HG02759 (cell line): ENCODE measurements at regions not wholly inside any gene's neighbourhood (a gene's known extent, or its start where the extent isn't known, plus 50 kb on each side); places are given as distances from the start of the nearest gene placed in this dataset.
A peak's percentile ranks its signal among the peaks of the same experiment; 100 is the strongest.

Experiments used
- ATAC-seq: cut with Tn5 transposase; IDR thresholded peaks from one replicate; pipeline ENCODE4 v1.9.1; 2021; ENCODE audit warnings: mild to moderate bottlenecking, moderate library complexity; ENCODE audit not compliant: unreplicated experiment

- no peak for ATAC-seq
These were observed 208.3 kb downstream of the GXYLT1 start for GRCh38 chr12:41936333-41936732.

DNA sequence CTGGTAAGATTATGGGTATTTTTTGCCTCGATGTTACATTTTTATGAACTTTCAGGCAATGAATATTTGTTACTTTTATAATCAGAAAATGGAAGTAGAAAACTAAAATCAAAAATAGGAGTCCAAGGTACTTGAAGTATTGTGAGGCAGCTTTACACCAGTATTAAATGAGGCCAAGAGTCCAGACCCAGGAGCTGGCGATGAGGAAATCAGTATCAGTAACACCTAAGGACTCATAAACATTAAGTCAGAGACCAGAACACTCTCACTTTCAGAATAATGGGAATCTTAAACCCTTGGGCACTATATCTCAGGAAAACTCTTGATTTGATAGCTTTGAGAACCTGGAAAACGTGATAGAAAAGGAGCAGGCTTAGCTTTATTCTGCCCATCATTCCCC, 208.8 kb downstream of the GXYLT1 start:
- no peak for ATAC-seq

DNA sequence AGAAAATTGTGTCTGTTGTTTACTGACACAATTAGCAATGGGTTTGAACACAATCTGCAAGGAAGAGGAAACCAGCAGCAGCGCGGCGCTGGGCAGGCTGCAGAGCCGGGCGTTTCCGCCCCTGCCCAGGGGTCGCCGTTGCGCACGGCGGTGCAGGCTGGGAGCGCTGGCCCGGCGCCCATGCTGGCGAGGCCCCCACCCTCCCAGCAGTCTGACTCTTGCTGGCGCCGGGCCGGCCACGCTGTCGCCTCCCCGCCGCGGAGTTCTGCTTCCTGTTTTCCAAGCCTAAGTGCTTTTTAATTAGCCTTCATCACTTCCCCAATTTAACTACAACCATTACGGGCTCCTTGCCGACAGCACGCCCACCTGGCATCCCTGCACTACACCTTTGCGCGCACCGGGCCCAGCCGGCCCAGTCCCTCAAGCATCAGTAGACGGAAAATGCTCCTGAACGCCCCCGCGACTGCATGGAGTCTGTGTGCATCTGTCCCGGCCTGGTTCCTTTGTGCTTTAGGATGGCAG, 212.1 kb downstream of the GXYLT1 start:
- peak; percentile 69 for ATAC-seq

- no peak for ATAC-seq
These were observed 213.7 kb downstream of the GXYLT1 start for GRCh38 chr12:41930866-41931437.

GRCh38 chr12:41924111-41924510, 220.6 kb downstream of the GXYLT1 start:
- no peak for ATAC-seq

GRCh38 chr12:41923351-41923750, 221.3 kb downstream of the GXYLT1 start:
- ATAC-seq: no peak

GRCh38 chr12:41920355-41920754, 224.3 kb downstream of the GXYLT1 start:
- ATAC-seq: no peak

DNA sequence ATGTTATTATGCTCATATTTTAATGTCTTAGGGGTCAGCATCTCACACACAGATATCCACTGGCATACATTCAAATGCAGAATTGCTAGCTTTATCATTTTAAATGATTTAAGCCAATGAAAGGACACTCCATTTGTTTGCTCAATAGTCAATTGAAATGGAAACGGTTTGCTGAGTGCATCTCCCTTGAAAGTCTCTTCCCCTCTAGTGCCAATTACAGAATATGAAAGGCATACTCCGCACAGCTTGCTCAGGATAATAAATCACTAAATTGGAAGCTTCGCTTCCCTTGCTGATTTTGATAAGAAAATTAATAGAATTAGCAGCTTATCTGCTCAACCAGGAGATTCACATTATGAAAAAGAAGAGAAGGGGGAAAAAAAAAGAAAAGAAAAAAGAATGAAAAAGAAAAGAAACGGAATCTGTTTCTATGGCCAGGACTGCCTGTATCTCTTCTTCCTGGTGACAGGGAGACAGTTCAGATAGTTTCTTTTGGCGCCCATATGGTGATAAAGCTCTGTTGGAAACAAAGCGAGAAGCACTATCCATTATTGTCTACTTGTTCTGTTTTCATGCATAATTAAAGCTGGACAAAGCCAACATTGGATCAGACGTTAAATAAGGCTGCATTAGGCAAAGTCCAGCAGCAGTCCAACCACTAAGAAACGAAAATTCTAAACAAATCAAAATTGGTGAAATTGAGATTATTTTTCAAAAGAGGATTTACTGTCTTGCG, 225.0 kb downstream of the GXYLT1 start:
- ATAC-seq: no peak

GRCh38 chr12:41919048-41919447, 225.6 kb downstream of the GXYLT1 start:
- no peak for ATAC-seq

GRCh38 chr12:41917938-41918341, 226.7 kb downstream of the GXYLT1 start:
- ATAC-seq: no peak

DNA sequence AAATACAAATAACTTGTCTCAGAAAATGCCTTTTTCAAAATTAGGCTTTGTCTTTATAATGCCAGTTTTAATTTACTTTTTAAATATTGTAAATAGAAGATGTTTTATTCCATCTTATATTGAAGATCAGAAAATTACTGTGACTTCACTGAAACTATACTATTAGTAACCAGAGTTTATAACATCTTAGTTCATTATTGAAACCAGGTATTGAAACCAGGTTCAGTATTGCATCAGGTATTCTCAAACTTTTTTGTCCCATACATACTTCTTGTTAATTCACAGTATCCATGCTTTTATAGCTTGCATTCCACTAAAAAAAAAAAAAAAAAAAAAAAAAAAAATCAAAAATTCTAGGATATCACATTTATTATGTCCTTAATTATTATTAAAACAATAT, 227.5 kb downstream of the GXYLT1 start:
- no peak for ATAC-seq

GRCh38 chr12:41910578-41911320, 233.9 kb downstream of the GXYLT1 start:
- no peak for ATAC-seq

- no peak for ATAC-seq
These were observed 236.5 kb downstream of the GXYLT1 start for GRCh38 chr12:41908206-41908605.

DNA sequence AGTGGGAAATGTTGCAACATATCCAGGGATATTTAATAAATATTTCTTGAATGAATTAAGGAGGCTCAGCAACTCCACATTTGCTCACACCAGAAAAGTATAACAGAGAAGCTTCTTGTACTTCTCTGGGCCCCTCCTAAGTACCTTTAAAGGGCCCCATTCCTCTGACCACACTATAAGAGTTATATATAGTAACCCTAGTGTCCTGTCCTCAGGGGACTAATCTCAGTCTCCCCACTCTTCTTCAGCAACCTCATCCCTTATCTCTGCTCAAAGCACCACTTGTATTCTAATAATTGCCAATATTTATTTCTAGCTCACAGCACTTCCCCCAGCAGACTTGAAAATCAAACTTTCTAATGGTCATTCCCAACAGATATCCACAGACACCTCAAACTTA, 237.1 kb downstream of the GXYLT1 start:
- no peak for ATAC-seq

DNA sequence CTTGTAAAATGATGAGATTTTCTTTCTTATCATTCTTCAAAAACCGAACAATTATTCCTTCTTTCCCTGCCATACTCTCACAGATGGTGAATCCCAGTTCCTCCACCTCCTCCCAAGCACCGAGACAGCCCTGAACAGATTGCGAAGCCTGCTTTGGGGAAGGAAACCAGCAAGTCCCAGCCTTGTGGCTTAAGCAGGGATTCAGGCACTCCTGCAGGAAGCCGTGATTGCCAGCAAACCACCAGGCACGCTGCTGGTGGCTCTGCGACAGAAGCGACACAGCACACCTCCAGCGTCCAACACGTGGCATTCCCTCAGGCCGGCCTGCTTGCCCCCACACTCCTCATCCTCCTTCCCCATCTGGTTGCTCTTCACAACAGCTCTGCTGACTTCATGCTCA, 237.7 kb downstream of the GXYLT1 start:
- ATAC-seq: no peak

DNA sequence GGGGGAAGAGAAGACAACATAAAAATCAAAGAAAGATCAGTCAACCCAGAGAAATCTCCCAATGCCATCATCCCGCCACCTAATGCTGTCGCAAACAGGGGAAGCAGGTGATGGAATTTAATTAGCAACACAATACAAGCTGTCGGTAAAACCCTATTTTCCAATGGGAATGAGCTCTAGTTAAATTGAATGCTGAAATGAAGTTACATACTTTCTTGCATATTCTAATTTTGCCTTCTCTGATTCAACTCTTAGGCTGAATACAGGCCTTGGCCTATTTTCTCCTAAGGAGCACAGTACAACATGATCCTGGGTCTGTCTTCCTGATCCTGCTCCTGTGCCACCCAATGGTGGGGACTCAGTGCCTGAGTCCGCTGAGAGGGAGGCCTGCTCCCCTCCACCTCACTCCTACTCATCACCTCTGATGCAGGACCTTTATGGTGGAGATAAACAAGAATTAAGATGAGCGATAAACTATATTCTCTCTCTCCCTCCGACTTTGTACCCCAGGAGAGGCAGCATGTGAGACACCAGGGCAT, 238.8 kb downstream of the GXYLT1 start:
- no peak for ATAC-seq

- ATAC-seq: no peak
These were observed 239.5 kb downstream of the GXYLT1 start for GRCh38 chr12:41905073-41905758.

DNA sequence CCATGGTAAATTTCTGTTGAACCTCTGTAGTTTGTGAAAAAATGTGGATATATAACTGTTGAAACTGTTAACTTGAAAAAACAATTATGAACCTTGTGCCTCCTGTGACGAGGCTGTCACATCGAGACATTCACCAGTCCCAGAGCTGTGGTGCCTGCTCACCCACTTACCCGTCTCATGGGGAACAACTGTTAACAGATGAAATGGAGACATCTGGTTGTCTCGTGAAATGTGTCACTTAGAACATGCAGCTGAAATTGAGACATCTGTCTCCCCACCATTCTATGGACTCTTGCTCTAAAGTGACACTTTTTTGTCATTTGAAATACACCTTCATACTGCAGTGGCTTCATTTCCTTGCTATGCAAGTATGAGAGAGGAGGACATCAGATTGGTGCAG, 240.6 kb downstream of the GXYLT1 start:
- ATAC-seq: no peak

DNA sequence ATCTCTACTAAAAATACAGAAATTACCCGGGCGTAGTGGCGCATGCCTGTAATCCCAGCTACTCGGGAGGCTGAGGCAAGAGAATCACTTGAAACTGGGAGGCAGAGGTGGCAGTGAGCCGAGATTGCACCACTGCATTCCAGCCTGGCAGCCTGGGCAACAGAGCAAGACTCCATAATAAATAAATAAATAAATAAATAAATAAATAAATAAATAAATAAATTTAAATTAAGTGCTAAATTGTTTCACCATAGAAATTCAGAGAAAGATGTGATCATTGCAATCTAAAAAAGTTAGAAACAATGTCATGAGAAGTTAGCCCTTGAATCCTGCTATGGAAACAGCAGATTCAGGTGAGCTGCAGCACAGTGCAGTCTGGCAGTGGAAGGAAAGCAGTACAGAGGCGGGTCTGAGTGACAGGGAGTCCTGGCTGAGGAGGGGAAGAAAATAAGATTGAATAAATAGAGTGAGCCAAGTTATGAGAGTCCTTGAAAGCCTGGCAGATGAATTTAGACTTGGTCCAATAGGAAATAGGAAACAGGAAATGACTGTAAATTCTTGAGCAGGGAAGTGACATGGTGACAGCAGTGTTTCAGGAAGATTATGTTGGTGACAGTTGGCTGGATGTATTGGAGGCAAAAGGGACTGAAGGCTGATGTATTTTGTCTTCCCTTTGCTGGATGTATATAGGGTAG, 241.5 kb downstream of the GXYLT1 start:
- ATAC-seq: no peak

DNA sequence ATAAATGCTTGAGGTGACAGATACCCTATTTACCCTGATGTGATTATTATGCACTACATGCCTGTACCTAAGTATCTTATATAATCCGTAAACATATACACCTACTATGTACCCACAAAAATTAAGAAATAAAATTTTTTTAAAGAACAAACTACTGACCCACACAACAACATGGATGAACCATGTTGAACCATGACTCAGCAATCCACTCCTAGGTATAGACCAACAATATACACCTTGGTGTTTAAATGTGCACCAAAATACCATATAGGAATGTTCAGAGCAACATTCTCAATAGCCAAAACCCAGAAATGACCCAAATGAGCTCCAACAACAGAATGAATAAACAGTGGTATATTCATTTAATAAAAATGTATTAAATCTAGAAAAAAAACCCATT, 245.1 kb downstream of the GXYLT1 start:
- ATAC-seq: no peak
